HG02763 (cell line): ENCODE measurements at regions not wholly inside any gene's neighbourhood (a gene's known extent, or its start where the extent isn't known, plus 50 kb on each side); places are given as distances from the start of the nearest gene placed in this dataset.
"Not testable (repeated sequence)": the region's sequence is repeated elsewhere in the genome, so short reads cannot be mapped to it uniquely, and the experiment has no call there.

Experiments
- ATAC-seq: cut with Tn5 transposase; IDR thresholded peaks from one replicate; pipeline ENCODE4 v1.9.1; 2021; ENCODE audit warnings: mild to moderate bottlenecking, moderate library complexity; ENCODE audit not compliant: unreplicated experiment

DNA sequence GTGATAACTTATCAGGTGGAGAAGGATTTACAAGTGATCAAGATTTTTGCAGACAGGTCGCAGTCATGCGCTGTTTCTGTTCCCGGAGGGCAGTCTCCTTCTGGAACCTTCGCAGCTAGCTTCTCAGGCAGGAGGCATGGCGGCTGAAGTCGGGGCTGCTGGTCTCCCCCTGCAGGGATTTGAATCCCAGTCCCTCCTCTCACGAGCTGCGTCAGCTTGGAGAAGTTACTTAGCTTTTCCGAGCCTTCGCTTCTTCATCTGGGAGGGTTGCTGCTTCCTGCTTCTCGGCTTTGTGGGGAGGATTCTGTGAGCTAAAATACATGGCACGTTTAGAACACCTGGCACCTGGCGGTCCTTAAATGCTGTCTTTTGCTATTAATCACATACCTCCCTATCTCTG lies 287.8 kb upstream of the FOXF1 start:
- ATAC-seq: no peak

DNA sequence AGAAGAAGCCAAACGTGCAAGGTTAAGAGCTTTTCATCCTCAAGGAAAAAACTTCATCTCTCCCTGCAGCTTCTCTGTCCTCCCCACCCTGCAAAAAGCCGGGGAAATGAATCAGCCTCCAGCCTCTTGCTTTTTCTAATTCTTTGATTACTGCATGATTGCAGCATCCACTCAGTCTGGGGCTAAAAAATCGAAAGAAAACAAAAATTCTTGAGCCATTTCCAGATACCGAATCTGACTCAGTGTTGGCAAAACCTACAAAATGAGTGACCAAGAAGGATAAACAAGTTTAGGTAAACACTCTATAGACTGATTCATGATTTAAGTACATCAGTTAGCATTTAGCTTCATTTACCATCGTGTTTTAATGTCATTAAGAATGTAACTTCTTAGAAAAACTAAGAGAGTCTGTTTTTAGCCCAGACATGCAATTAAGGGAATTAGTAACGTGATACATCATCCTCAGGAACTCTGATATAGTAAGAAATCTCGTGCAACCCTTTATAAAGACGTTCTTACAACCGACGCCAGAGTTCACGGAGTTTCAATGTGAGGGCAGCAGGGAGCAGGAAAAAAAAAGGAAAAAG lies 287.3 kb upstream of the FOXF1 start:
- no peak for ATAC-seq

DNA sequence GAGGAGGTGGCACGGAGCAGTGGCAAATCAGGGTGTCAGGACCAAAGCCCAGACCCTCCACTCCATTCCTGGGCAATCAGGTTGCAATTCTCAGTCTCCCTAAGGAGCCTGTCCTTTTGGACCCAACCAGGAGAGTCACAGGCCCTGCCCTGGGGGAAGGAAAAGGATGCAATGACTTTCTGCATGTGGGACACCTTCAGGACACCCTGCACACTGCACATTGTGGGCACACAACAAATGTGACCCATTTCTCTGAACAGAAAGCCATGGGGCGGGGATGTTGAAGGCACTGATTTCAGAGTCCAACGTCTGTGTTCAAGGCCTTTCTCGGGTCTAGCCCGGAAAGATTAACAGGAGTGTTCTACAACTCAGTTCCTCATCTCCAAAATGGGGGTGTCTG lies 286.2 kb upstream of the FOXF1 start:
- no peak for ATAC-seq

- no peak for ATAC-seq
Measured at GRCh38 chr16:86224629-86225028, 285.7 kb upstream of the FOXF1 start.

DNA sequence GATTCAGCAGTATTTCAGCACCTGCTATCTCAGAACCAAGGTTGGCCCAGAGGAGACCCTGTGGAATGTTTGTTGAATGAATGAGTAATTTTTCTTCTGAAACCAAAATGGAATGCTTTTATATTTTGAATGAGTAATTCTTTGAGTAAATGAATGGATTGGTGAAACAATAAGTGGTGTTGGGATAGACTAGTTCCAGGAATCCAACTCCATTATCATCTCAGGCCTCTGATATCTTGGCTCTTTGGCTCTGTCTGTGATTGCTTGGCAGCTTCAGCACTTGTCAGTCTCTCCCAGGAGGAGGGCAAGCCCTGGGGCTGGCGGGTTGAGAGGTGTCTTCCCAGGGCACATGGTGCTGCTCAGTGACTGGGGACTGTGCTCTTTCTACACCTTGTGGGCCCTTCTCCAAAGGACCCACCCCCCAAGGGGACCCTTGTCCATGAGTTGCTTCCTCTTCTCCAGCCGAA lies 284.4 kb upstream of the FOXF1 start:
- ATAC-seq: no peak

- ATAC-seq: no peak
Measured at GRCh38 chr16:86227041-86227440, 283.3 kb upstream of the FOXF1 start.

- ATAC-seq: no peak
Measured at GRCh38 chr16:86227801-86228200, 282.5 kb upstream of the FOXF1 start.

- ATAC-seq: no peak
Measured at GRCh38 chr16:86228713-86229112, 281.6 kb upstream of the FOXF1 start.

GRCh38 chr16:86229283-86229682 lies 281.0 kb upstream of the FOXF1 start:
- ATAC-seq: no peak

DNA sequence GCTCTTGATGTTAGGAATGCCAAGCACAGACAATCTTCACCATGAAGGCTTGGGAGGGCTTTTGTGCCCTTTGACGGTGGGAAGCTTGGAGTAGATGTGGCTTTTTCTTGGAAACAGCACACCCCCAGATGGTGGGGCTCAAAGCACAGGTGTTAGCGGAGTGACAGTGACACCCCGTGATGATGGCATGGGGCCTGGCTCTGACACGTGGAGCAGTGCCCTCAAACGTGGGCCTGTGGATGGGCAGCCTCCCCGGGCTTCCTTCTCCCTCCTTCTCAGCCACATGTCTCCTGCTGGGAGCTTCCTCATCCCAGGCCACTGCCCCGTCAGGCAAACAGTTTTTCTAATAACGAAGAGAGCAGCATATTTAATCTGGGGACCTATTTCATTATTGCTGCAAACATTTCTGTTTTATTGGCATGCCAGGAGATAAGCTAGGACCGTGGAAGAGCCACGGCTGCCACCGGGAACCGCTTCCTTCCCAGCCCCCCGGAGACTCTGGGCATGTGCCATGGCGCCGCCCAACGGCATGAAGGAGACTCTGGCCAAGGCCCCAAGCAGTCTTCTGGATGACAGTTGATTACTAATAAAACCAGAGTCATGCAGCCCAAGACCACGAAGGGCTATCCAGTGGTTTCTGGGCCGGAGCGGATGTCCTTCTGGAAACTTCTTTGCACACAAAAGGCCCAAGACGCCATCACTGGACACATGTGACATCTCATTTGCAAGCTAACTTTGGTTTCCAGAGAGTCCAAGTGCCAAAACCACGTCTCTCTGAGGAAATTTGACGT lies 280.3 kb upstream of the FOXF1 start:
- ATAC-seq: no peak

DNA sequence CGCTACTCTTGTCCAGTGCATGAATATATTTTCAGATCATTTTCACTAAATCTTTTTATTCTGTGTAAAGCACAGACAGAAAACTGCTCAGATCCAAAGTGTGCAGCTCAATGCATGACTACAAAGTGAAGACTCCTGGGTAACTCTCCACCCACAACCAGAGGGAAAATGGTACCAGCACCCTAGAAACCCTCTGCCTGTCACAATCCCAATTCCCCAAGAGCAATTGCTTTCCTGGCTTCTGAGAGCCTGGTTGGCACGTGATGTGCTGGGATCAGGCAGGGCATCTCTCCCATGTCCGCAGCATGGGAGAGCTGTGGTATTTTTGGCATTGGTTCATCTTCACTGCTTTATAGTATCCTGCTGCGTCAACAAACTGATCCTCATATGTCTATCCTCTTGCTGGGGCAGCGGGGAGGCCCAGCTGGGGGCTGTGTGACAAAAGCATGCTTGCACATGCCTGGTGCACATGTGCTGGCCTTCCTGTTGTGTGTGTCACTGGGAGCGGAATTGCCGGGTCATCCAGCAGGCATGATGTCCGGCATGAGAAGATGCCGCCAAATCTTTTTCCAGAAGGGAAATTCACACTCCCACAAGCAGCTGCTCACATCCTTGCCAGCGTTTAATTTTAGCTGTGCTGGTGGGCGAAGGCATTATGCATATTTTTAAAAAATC lies 278.9 kb upstream of the FOXF1 start:
- ATAC-seq: no peak

GRCh38 chr16:86231996-86232350 lies 278.4 kb upstream of the FOXF1 start:
- ATAC-seq: no peak

- no peak for ATAC-seq
Measured at GRCh38 chr16:86232496-86232895, 277.8 kb upstream of the FOXF1 start.

DNA sequence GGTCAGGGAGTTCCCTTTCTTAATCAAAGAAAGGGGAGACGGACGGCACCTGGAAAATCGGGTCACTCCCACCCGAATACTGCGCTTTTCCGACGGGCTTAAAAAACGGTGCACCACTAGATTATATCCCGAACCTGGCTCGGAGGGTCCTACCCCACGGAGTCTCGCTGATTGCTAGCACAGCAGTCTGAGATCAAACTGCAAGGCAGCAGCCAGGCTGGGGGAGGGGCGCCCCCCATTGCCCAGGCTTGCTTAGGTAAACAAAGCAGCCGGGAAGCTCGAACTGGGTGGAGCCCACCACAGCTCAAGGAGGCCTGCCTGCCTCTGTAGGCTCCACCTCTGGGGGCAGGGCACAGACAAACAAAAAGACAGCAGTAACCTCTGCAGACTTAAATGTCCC lies 276.8 kb upstream of the FOXF1 start:
- not testable (repeated sequence) for ATAC-seq

DNA sequence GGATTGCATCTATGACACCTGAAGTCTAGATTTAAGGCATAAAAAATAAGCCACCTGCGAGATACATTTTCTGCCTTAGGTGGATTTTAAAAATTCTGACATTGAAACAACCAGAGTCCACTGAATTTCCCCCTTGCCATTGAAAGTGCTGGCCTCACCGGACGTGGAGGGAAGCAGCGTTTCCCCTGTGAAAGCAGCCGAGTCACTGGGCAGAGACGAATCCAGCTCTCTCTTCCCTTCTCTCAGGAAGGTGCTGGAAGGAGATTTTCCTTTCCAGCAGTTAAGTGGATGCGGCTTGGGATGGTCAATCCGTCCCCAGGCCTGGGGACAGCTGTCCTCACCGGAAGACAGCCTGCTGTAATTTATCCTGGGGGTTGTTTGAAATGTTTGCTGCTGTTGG lies 270.9 kb upstream of the FOXF1 start:
- ATAC-seq: no peak

DNA sequence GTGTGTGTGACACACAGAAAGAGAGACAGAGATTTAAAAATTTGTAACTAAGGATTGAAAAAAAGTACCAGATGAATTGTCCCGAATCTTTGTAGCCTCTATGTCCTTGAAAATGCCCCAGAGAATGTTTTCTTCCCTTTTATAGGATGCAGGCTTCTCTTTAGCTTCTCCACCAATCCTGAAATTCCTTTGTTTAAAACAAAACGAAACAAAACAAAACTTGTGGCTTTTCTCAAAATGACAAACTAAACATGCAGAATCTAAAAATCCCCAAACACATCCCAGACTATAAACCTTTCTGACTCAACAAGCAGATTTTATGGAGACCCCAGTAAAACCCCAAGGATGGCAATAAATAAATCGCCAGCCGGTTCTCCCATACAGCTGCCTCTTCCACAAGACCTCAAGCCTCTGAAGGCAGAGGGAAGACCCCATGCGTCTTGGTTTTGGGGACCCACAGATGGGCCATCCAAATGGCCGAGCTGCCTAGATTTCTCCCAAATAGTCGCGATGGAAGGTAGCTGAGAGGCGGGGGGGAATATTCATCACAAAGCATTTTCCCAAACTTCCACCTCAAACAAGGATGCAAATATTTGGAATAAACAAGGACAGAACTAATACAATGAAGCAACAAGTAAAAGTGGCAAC lies 269.5 kb upstream of the FOXF1 start:
- ATAC-seq: no peak

- no peak for ATAC-seq
Measured at GRCh38 chr16:86241681-86242080, 268.6 kb upstream of the FOXF1 start.

DNA sequence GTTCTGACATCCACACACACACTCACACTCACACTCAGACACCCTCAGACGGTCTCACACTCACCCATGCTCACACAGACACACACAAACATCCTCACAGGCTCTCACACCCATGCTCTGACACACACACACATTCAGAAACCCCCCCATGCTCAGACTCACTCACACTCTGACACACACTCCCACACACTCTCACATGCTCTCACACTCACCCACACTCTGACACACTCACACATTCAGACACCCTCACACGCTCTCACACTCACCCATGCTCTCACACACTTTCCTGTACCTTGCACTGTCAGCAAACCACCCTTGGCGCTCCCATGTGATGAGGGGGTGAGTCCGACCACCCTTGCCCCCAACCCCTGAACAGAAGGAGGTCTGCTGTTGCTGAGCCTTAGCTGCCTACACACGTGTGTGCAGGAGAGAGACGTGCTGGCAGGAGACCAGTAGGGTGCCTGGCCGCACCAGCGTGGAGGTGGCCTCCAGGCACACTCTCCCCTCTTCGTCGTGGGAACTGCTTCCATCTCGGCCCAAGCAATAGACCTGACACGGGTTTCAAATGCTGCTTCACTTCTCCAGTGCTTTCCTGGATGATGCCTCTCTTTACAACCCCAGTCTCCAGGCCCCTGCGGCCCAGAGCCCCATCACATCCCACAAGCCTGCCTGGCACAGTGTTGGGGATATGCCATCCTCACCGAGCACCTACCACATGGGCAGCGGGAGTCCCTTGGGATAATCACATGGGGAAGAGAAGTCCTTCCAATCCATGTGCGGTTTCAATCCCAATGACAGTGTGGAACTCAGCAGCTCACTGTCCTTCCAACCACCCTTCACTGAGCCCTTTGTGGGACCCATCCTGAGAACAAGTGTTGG lies 267.8 kb upstream of the FOXF1 start:
- ATAC-seq: no peak

DNA sequence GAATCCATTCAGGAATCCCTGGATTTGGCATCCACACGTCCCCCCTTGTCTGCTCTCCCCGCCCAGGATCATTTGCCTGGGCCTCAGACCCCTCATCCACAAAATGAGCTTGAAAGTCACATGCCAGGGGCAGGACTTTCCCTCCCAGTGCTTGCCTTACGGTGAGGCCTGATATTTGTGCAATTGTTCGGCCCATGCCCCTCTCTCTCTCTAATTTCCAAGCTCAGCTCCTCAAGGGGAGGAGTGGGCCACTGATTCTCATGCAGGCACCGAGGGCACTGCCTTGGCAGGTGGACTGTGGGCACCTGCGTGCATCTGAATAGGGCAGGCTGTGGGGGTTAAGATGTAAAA lies 267.2 kb upstream of the FOXF1 start:
- ATAC-seq: no peak

- no peak for ATAC-seq
Measured at GRCh38 chr16:86243571-86244154, 266.7 kb upstream of the FOXF1 start.
